ENCODE measurements at regions not wholly inside any gene's neighbourhood (a gene's known extent, or its start where the extent isn't known, plus 50 kb on each side); places are given as distances from the start of the nearest gene placed in this dataset.

GRCh38 chr3:20395692-20396091 lies 209.7 kb upstream of the SGO1 start:
- no peak overlapping the region for H4K12ac ChIP-seq (ENCODE audit: low read depth, low read length)
- no peaks in the 10 kb centered on the region for H3K9me3 ChIP-seq (ENCODE audit: insufficient read depth, low read depth, low read length)
- H3K18ac ChIP-seq (ENCODE audit: low read length): no peak overlapping the region
- DNase-seq: no peak
- H3K36me3 ChIP-seq (ENCODE audit: control insufficient read depth in 1 of 2, insufficient read depth in 2 of 2, low read length in 2 of 2): no peaks in the 10 kb centered on the region
- H4K91ac ChIP-seq (ENCODE audit: low read depth, low read length): no peak overlapping the region
- H3K27ac ChIP-seq (ENCODE audit: low read depth, low read length): no peak overlapping the region
- H3K23ac ChIP-seq (ENCODE audit: low read length): no peak overlapping the region
- H2AFZ ChIP-seq (ENCODE audit: insufficient read depth, low read length, poor library complexity): no peak overlapping the region
- no peaks in the 10 kb centered on the region for H3K4me1 ChIP-seq (ENCODE audit: control insufficient read depth in 1 of 2, insufficient read depth in 2 of 2, low read length in 2 of 2)
- WGBS (ENCODE audit: extremely low coverage, insufficient coverage, insufficient read length): no CpG with 5 or more reads among the region's 4 CpGs
- no peak overlapping the region for H2BK120ac ChIP-seq (ENCODE audit: insufficient read depth, low read length, poor library complexity)
- no peak overlapping the region for H3K4me2 ChIP-seq (ENCODE audit: low read length)
- no peak overlapping the region for H3K4me3 ChIP-seq (ENCODE audit: low read depth, low read length)
- H3K79me1 ChIP-seq (ENCODE audit: low read length): no peaks in the 10 kb centered on the region
- no peaks in the 10 kb centered on the region for H3K79me2 ChIP-seq (ENCODE audit: control insufficient read depth, insufficient read depth, low read length, poor library complexity)
- H3K4ac ChIP-seq (ENCODE audit: low read depth, low read length): no peak overlapping the region
- no peak overlapping the region for H2BK5ac ChIP-seq (ENCODE audit: low read depth, low read length, poor library complexity)
- no peak overlapping the region for H2AK5ac ChIP-seq (ENCODE audit: low read length)
- H3K27me3 ChIP-seq (ENCODE audit: insufficient read depth, low read length): no peaks in the 10 kb centered on the region
- H2BK12ac ChIP-seq (ENCODE audit: low read length): no peak overlapping the region
- H3K14ac ChIP-seq (ENCODE audit: low read length): no peak overlapping the region
- no peak overlapping the region for H4K8ac ChIP-seq (ENCODE audit: low read depth, low read length)
- no peak overlapping the region for H3K9ac ChIP-seq (ENCODE audit: low read length)

GRCh38 chr3:20394243-20394642 lies 208.2 kb upstream of the SGO1 start:
- DNase-seq: no peak
- no peak overlapping the region for H3K4ac ChIP-seq (ENCODE audit: low read depth, low read length)
- no peaks in the 10 kb centered on the region for H3K79me2 ChIP-seq (ENCODE audit: control insufficient read depth, insufficient read depth, low read length, poor library complexity)
- H3K4me2 ChIP-seq (ENCODE audit: low read length): no peak overlapping the region
- no peak overlapping the region for H4K12ac ChIP-seq (ENCODE audit: low read depth, low read length)
- no peak overlapping the region for H2BK120ac ChIP-seq (ENCODE audit: insufficient read depth, low read length, poor library complexity)
- H2AK5ac ChIP-seq (ENCODE audit: low read length): no peak overlapping the region
- H2BK5ac ChIP-seq (ENCODE audit: low read depth, low read length, poor library complexity): no peak overlapping the region
- no peak overlapping the region for H2BK12ac ChIP-seq (ENCODE audit: low read length)
- no peak overlapping the region for H3K27ac ChIP-seq (ENCODE audit: low read depth, low read length)
- H3K18ac ChIP-seq (ENCODE audit: low read length): no peak overlapping the region
- H3K9ac ChIP-seq (ENCODE audit: low read length): no peak overlapping the region
- H3K9me3 ChIP-seq (ENCODE audit: insufficient read depth, low read depth, low read length): no peaks in the 10 kb centered on the region
- H3K4me3 ChIP-seq (ENCODE audit: low read depth, low read length): no peak overlapping the region
- WGBS (ENCODE audit: extremely low coverage, insufficient coverage, insufficient read length): no CpG with 5 or more reads among the region's 4 CpGs
- no peaks in the 10 kb centered on the region for H3K4me1 ChIP-seq (ENCODE audit: control insufficient read depth in 1 of 2, insufficient read depth in 2 of 2, low read length in 2 of 2)
- H3K14ac ChIP-seq (ENCODE audit: low read length): no peak overlapping the region
- H3K27me3 ChIP-seq (ENCODE audit: insufficient read depth, low read length): no peaks in the 10 kb centered on the region
- no peaks in the 10 kb centered on the region for H3K36me3 ChIP-seq (ENCODE audit: control insufficient read depth in 1 of 2, insufficient read depth in 2 of 2, low read length in 2 of 2)
- H4K8ac ChIP-seq (ENCODE audit: low read depth, low read length): no peak overlapping the region
- H4K91ac ChIP-seq (ENCODE audit: low read depth, low read length): no peak overlapping the region
- no peak overlapping the region for H3K23ac ChIP-seq (ENCODE audit: low read length)
- H3K79me1 ChIP-seq (ENCODE audit: low read length): no peaks in the 10 kb centered on the region
- no peak overlapping the region for H2AFZ ChIP-seq (ENCODE audit: insufficient read depth, low read length, poor library complexity)

- Histone ChIP-seq H2AFZ (ENCODE audit: insufficient read depth, low read length, poor library complexity) (no peak overlapping the region), H3K4me2 (ENCODE audit: low read length) (no peak overlapping the region), H3K9ac (ENCODE audit: low read length) (no peak overlapping the region), H3K23ac (ENCODE audit: low read length) (no peak overlapping the region), H3K36me3 (ENCODE audit: control insufficient read depth in 1 of 2, insufficient read depth in 2 of 2, low read length in 2 of 2) (no peaks in the 10 kb centered on the region), H3K18ac (ENCODE audit: low read length) (no peak overlapping the region), H4K12ac (ENCODE audit: low read depth, low read length) (no peak overlapping the region), H2BK120ac (ENCODE audit: insufficient read depth, low read length, poor library complexity) (no peak overlapping the region), H3K4ac (ENCODE audit: low read depth, low read length) (no peak overlapping the region), H3K79me1 (ENCODE audit: low read length) (no peaks in the 10 kb centered on the region), H3K27ac (ENCODE audit: low read depth, low read length) (no peak overlapping the region), H2AK5ac (ENCODE audit: low read length) (no peak overlapping the region), H4K8ac (ENCODE audit: low read depth, low read length) (no peak overlapping the region), H3K27me3 (ENCODE audit: insufficient read depth, low read length) (no peaks in the 10 kb centered on the region), H3K14ac (ENCODE audit: low read length) (no peak overlapping the region), H3K4me3 (ENCODE audit: low read depth, low read length) (no peak overlapping the region), H2BK5ac (ENCODE audit: low read depth, low read length, poor library complexity) (no peak overlapping the region), H4K91ac (ENCODE audit: low read depth, low read length) (no peak overlapping the region), H2BK12ac (ENCODE audit: low read length) (no peak overlapping the region), H3K9me3 (ENCODE audit: insufficient read depth, low read depth, low read length) (no peaks in the 10 kb centered on the region), H3K79me2 (ENCODE audit: control insufficient read depth, insufficient read depth, low read length, poor library complexity) (no peaks in the 10 kb centered on the region), H3K4me1 (ENCODE audit: control insufficient read depth in 1 of 2, insufficient read depth in 2 of 2, low read length in 2 of 2) (no peaks in the 10 kb centered on the region)
- WGBS (ENCODE audit: extremely low coverage, insufficient coverage, insufficient read length): no CpG with 5 or more reads among the region's 3 CpGs
- DNase-seq: peak in 1 of 2 donors; percentile 73
Observed at GRCh38 chr3:20391644-20392043, 205.6 kb upstream of the SGO1 start.

DNA sequence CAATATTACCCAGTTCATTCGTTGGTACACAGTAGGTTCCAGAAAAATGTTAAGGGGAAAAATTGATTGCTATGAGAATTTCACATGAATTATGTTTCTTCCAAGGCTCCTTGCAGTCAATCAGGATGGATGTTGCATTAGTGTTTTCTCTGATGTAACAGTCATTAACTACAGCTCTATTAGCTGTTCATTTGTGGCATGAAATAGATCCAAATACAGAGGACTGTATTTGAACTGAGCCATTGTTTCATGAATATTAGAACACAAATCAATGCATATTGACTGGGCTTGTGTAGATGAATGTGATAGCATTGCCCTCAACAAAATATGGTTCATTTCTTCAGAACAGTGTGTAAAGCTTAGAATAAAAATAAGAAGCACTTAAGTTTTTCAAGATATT lies 203.0 kb upstream of the SGO1 start:
- Histone ChIP-seq H3K9me3 (ENCODE audit: insufficient read depth, low read depth, low read length) (no peaks in the 10 kb centered on the region), H2BK120ac (ENCODE audit: insufficient read depth, low read length, poor library complexity) (no peak overlapping the region), H3K79me1 (ENCODE audit: low read length) (no peaks in the 10 kb centered on the region), H2AFZ (ENCODE audit: insufficient read depth, low read length, poor library complexity) (no peak overlapping the region), H3K79me2 (ENCODE audit: control insufficient read depth, insufficient read depth, low read length, poor library complexity) (no peaks in the 10 kb centered on the region), H3K4ac (ENCODE audit: low read depth, low read length) (no peak overlapping the region), H3K4me1 (ENCODE audit: control insufficient read depth in 1 of 2, insufficient read depth in 2 of 2, low read length in 2 of 2) (no peaks in the 10 kb centered on the region), H3K27me3 (ENCODE audit: insufficient read depth, low read length) (no peaks in the 10 kb centered on the region), H2BK12ac (ENCODE audit: low read length) (no peak overlapping the region), H3K4me2 (ENCODE audit: low read length) (no peak overlapping the region), H3K18ac (ENCODE audit: low read length) (no peak overlapping the region), H3K36me3 (ENCODE audit: control insufficient read depth in 1 of 2, insufficient read depth in 2 of 2, low read length in 2 of 2) (no peaks in the 10 kb centered on the region), H3K23ac (ENCODE audit: low read length) (no peak overlapping the region), H3K9ac (ENCODE audit: low read length) (no peak overlapping the region), H3K27ac (ENCODE audit: low read depth, low read length) (no peak overlapping the region), H2AK5ac (ENCODE audit: low read length) (no peak overlapping the region), H4K8ac (ENCODE audit: low read depth, low read length) (no peak overlapping the region), H3K4me3 (ENCODE audit: low read depth, low read length) (no peak overlapping the region), H2BK5ac (ENCODE audit: low read depth, low read length, poor library complexity) (no peak overlapping the region), H3K14ac (ENCODE audit: low read length) (no peak overlapping the region), H4K12ac (ENCODE audit: low read depth, low read length) (no peak overlapping the region), H4K91ac (ENCODE audit: low read depth, low read length) (no peak overlapping the region)
- WGBS (ENCODE audit: extremely low coverage, insufficient coverage, insufficient read length): no CpG with 5 or more reads among the region's 1 CpG
- no peak for DNase-seq

All from trophoblast cell (in vitro differentiated cells and primary cell).